ENCODE measurements at regions not wholly inside any gene's neighbourhood (a gene's known extent, or its start where the extent isn't known, plus 50 kb on each side); places are given as distances from the start of the nearest gene placed in this dataset.

DNA sequence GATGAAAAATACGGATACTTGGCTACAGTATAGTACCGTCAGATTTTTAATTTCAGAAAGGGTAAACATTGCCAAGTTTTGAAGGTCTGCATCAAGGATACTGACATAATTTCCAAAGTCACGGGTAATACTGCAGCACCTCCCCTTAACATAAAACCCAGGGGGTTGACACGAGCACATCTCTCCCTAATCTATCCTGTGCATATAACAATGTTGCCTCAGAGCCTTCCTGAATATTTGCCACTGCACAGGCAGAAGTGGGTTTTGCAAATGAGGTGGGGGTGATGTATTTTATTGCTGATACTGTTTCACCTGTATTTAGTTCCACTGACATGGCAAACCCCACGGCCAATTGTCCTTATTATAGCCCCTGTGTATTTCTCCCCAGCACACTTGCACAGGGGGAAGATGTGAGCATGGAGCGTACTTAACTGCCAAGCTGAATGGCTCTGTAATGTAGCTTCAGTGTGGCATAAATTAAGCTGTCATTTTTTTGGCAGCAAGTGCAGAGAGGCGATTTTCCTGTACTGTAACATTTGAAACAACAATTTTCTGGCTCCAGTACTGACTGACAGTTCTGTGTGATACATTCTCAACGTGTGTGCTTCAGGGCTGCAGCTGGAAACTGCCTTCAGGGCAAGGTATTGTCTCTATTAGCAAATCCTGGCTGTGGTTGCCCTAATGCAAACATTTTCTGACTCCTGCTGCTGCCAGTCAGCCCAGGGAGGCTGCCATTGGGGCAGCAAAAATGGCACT lies 299.6 kb upstream of the SP4 start:
- TF ChIP-seq, protein P1, sequence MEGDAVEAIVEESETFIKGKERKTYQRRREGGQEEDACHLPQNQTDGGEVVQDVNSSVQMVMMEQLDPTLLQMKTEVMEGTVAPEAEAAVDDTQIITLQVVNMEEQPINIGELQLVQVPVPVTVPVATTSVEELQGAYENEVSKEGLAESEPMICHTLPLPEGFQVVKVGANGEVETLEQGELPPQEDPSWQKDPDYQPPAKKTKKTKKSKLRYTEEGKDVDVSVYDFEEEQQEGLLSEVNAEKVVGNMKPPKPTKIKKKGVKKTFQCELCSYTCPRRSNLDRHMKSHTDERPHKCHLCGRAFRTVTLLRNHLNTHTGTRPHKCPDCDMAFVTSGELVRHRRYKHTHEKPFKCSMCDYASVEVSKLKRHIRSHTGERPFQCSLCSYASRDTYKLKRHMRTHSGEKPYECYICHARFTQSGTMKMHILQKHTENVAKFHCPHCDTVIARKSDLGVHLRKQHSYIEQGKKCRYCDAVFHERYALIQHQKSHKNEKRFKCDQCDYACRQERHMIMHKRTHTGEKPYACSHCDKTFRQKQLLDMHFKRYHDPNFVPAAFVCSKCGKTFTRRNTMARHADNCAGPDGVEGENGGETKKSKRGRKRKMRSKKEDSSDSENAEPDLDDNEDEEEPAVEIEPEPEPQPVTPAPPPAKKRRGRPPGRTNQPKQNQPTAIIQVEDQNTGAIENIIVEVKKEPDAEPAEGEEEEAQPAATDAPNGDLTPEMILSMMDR (conservative IDR thresholded peaks at IDR 0.05; ENCODE audit: low read length) = no peak
- no peak for TF ChIP-seq EZH2phosphoT487 (IDR thresholded peaks at IDR 0.05; ENCODE audit: borderline replicate concordance, low read depth, low read length)

All from OCI-LY7 (cell line).